GM12864 (cell line): ENCODE measurements at regions not wholly inside any gene's neighbourhood (a gene's known extent, or its start where the extent isn't known, plus 50 kb on each side); places are given as distances from the start of the nearest gene placed in this dataset.

Source experiments
- DNase-seq: peaks from one replicate; pipeline ENCODE4 v3.0.0-alpha.2; 2011; ENCODE audit warnings: low read depth
- H3K4me3 ChIP-seq: 2 replicates; pipeline ENCODE4 v1.5.1; 2011; ENCODE audit warnings: mild to moderate bottlenecking, low read depth, low read length, control low read depth
- TF ChIP-seq, protein P1 (sequence below): IDR thresholded peaks from 2 replicates; pipeline ENCODE4 v1.5.1; 2011; ENCODE audit warnings: low read depth, mild to moderate bottlenecking, moderate library complexity, low read length, control low read depth, inconsistent platforms; ENCODE audit errors: missing control alignments

- DNase-seq, result no peak
Observed at GRCh38 chr20:16952965-16953364, 204.8 kb downstream of the OTOR start.

DNA sequence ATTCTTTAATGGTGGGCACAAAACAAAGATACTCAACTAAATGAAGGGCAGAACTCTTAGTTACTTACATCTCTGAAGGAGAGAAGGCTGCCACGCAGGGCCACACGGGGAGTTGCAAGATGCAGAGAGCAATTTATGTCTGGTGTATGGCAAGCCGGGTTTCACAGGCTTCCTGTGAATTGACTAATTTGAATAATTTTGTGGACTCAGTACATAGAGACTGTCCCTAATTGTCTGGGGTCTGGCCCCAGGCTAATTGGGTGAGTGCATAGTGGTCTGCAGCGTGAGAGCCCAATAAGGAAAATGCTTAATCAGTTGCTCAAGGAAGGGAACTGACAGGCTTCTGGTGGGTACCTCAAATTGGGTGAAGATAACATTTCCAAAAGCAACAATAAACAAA, 205.7 kb downstream of the OTOR start:
- H3K4me3 ChIP-seq, result no peak overlapping the region
- DNase-seq, result no peak
- TF ChIP-seq, protein P1, sequence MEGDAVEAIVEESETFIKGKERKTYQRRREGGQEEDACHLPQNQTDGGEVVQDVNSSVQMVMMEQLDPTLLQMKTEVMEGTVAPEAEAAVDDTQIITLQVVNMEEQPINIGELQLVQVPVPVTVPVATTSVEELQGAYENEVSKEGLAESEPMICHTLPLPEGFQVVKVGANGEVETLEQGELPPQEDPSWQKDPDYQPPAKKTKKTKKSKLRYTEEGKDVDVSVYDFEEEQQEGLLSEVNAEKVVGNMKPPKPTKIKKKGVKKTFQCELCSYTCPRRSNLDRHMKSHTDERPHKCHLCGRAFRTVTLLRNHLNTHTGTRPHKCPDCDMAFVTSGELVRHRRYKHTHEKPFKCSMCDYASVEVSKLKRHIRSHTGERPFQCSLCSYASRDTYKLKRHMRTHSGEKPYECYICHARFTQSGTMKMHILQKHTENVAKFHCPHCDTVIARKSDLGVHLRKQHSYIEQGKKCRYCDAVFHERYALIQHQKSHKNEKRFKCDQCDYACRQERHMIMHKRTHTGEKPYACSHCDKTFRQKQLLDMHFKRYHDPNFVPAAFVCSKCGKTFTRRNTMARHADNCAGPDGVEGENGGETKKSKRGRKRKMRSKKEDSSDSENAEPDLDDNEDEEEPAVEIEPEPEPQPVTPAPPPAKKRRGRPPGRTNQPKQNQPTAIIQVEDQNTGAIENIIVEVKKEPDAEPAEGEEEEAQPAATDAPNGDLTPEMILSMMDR, result no peak

More at GRCh38 chr20:16952965-16953364, 204.8 kb downstream of the OTOR start:
- TF ChIP-seq, protein P1, result no peak
- H3K4me3 ChIP-seq, result no peak overlapping the region

DNA sequence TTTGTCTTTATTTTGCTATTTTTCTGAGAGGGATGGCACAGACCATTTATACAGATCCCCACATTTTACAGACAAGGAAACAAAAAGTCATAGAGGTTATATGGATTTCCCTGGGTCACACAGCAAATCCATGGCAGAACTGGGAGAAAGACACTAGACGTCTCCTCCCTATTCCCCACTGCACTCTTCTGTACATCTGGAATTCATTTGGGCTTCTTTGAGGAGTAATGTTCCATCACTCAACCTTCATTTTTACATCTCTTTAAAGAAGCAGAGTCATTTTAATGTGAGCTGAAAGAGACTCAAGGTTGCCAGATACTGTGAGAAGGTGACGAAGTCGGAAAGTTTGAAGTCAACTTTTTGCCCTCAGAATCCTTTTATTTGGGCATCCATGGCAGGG, 207.3 kb downstream of the OTOR start:
- H3K4me3 ChIP-seq, result no peak overlapping the region
- DNase-seq, result no peak
- TF ChIP-seq, protein P1, result no peak

DNA sequence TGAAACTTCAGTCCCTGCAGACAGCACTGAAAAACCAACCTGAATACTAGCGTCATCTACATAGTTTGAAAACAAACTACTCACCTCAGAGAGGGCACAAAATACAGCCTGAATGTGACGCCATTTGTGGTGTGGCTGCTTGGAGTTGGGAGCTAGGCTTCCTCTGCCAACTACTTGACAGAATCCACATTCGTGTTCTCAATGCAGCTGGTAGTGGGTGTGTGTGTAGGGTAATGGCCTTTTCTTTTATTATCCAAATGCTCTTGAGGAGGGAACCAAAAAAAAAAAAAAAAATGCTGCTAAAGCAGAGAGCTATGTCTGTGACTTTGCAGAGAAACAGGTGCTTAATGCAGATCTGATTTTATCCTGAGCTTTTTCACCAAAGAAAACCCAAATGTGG, 207.8 kb downstream of the OTOR start:
- TF ChIP-seq, protein P1, result no peak
- no peak for DNase-seq
- H3K4me3 ChIP-seq, result no peak overlapping the region

- TF ChIP-seq, protein P1, result no peak
- H3K4me3 ChIP-seq, result no peak overlapping the region
- DNase-seq, result no peak
Observed at GRCh38 chr20:16965401-16965800, 217.2 kb downstream of the OTOR start.

- H3K4me3 ChIP-seq, result no peak overlapping the region
- DNase-seq, result no peak
- TF ChIP-seq, protein P1, result no peak
Observed at GRCh38 chr20:16966276-16966880, 218.2 kb downstream of the OTOR start.

DNA sequence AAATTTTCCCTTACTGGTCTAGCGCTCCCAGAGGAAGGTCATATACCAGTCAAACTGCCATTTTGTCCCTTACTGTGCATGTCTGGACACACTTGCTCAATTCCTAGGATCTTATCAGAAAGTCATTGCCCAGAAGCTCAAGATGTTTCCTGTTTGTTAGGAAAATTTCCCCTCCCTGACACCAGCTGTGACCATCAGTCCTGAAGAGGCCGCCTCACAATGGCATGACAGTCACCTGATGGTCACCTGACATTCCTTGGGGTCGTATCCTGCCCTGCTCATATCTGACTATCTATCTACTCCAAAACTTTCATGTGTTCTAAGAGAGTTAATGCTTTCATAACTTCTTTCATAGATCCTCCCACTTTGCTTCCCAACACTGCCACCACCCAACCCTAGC, 219.9 kb downstream of the OTOR start:
- no peak for DNase-seq
- H3K4me3 ChIP-seq, result no peak overlapping the region
- TF ChIP-seq, protein P1, result no peak
